Activated CD4-positive, alpha-beta T cell treated with anti-CD3 and anti-CD28 coated beads, Interleukin-2, amount 50 U/mL, for 4 hours (primary cell): ENCODE measurements at regions not wholly inside any gene's neighbourhood (a gene's known extent, or its start where the extent isn't known, plus 50 kb on each side); places are given as distances from the start of the nearest gene placed in this dataset.

Source experiments
- DNase-seq, 2 experiments: peaks; one replicate each; pipeline ENCODE4 v3.0.0-alpha.2; 2020

DNA sequence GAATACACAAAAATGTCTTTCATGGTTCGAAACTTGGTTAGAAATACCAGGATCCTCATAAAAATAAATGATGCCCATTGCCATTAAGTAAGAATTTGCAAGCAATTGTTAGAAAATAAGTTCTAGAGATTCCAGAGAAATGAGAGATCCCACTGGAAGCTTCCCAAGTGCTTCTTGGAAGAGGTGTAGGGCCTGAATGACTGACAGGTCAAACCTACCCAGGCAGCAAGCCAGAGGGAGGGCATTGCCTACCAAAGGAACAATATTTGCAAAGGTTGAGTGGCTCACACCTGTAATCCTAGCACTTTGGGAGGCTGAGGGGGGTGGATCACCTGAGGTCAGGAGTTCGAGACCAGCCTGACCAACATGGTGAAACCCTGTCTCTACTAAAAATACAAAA is 777.0 kb upstream of the WWC1 start:
- no peak for DNase-seq

DNA sequence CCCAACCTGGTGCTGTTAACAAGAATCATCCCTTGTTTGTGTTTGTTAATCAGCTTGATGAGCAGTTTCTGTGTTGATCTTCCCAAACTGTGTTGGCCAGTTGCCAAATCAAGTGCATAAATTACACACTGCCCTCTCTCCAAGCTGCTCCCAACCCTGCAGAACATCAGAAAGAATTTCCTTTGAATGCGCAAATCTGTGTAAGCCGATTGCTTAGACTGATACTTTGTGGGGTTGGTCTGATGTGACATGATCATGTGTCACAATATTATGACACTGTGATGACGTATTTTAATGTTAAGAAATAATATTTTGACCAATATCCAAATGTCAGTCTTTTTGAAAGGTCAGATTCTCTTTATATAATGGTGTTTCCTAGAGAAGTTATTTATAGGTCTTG is 766.4 kb upstream of the WWC1 start:
- no peak for DNase-seq

DNA sequence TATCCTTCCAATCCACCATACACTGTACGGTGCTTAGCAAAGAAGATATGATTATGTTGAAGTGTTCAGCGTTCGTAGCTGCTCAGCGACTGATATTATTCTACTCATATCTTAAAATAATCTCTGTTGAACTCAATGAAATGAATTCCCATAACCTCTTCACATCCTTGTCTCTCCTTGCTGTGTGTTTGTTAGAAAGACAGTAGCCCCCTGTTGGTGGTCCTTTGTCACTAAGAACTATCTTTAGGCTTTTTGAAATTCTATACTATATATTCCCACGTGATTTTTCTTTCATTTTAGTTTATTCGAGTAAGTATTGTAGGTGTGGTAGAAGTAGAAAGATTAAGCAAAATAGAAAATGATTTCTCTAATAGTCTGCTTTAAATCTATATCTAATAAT is 762.8 kb upstream of the WWC1 start:
- no peak for DNase-seq

DNA sequence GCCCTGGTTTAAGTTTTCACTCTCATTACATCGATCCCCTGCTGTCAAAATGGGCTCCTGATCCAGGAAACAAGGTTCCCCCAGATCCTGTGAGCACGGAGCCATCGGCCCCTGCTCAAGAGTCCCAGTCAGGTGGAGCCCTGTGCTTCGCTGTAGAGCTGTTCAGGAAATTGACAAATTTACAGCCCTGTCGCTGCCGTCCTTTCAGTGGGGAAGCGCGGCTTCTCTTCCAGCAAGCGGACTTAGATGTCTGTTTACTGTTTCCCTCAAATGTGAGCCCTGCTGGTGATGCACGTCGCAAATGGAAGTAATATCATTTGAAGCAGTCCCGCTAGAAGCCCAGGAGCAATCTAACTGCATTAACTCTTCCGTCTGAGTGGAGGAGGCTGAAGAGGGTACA is 760.9 kb upstream of the WWC1 start:
- DNase-seq: no peak

DNA sequence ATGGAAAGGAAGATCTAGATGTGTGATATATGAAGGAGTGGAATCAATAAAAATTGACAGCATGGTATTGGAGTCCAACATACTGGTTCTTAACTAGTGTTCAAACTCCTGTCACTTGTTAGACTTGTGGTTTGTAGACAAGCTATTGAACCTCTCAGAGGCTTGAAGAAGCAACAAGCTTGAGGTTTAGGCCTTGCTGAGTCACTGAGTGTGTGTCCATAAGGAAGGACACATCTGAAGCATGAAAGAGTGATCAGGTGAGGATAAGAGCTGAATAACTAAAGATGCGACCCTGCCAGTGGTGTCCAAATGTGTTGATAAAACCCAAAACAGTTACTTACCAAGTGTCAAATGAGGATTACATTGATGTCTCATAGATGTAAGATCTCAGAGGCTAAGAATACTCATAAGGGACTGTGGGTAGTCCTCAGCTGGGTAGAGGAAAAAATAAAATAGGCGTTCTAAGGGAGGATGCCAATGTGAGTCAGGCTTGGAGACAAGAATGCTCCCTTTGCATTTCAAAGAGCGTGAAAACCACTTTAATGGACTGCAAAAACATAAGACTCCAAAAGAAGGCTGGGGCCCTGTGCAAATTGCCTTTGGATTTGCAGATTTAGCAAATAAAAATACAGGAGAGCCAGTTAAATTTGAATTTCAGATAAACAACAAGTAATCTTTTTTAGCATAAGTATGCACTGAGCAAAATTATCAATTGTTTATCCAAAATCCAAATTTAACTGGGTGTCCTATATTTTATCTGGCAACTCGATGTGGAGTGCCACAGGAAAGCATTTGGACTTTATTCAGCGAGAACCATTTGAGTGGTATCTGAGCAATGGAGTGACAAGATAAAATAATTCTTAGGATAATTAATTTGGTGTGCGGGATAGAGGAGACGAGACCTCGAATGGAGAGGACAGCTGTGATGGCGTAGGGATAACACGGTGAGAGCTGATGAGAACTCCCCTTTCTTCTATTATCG is 757.3 kb upstream of the WWC1 start:
- no peak for DNase-seq

DNA sequence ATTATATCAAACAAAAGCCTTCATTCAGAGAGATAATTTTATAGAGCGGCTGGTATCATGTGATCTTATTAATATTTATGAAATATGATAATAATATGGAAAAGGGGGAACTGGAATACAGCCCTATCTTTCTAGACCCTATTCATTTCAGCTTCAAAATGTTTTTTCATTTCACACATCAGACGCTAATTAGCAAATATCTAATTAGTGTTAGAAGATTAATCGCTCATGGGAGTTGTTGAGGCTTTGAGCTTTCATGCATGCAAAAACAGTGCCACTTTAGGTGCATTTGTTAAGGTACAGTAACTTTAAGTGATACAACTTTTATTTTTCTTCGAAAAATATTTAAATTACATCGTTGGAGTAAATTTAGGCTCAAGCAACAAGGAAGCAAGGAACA is 751.7 kb upstream of the WWC1 start:
- no peak for DNase-seq

DNA sequence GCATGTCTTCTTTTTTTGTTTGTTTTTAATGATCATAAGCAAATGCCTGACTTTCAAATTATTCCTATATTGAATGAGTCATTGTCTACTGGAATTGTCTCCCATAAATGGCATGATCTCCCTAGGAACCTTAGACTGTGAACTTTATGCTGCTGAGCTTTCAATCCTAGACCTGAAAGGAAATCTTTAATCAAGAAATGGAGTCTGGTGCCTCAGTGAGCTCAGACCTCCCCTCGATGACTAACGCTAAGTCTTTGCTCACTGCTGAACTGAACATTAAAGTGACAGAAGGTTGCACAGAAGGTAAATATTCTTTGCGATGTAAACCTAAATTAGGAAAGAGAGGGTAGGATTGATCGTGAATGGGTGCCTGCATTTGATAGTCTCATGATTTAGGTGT is 745.2 kb upstream of the WWC1 start:
- no peak for DNase-seq

DNA sequence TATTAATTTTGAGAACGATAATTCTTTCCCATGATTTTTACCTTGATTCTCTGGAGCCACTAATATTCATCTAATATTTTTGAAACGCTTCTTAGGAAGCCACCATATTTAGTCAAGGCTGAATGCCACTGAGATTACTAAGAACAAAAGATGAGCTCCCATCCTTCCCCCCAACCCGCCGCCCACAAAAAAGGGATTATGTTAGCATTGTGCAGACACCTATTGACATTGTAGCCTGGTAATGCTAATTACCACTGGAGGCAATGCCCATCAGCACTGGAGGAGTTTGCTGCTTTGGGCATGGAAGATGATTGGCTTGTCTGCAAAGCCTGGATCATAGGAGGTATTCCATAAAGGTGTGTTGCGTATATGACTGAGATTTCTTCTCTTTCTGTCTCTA is 739.1 kb upstream of the WWC1 start:
- no peak for DNase-seq

DNA sequence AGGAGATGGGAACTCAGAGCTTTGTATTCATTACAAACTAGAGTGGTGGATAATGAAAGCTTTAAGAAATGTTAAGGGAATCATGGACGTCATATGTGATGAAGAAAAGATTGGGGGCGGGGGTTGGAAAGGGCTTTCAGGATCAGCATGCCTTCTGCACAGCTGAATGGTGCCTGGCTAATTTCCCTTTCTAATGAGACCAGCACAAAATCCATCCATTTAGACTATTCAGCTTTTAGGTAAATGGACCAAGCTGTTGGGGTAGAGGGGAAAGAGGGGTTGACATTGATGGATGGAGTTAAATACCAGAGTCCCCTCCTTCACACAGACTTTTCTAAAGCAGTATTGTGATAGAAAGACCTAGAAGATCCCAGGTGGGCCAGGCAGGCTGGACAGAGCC is 737.9 kb upstream of the WWC1 start:
- no peak for DNase-seq

DNA sequence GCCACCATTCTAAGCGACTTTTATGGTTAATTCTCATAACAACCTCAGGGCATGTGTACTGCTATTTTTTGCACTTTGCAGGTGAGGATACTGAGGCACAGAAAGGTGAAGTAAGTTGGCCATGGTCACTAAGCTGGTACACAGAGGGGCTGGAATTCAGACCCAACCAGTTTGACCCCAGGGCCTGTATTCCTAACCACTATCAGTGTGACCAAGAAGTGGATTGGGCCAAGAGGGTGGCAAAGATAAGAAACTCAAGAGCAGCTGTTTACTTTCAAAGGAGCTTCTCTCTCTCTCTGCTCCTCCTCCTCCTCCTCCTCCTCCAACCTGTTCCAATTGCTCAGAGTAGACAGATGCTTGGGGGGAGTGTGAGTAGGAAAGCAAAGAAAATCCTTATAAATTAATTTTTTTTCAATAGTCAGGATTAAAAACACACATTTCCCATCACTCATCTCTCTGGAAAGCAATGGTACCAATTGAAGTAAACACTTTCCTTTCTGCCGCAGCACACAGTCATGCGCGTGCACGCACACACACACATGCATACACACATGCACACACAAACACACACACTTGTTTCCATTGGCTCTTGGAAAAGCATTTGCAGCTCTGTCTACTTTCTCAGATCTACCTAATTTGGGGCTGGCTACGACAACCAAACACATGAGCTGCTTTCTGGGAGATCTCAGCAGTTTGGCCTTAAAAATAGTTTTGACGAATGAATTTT is 736.7 kb upstream of the WWC1 start:
- DNase-seq: no peak

DNA sequence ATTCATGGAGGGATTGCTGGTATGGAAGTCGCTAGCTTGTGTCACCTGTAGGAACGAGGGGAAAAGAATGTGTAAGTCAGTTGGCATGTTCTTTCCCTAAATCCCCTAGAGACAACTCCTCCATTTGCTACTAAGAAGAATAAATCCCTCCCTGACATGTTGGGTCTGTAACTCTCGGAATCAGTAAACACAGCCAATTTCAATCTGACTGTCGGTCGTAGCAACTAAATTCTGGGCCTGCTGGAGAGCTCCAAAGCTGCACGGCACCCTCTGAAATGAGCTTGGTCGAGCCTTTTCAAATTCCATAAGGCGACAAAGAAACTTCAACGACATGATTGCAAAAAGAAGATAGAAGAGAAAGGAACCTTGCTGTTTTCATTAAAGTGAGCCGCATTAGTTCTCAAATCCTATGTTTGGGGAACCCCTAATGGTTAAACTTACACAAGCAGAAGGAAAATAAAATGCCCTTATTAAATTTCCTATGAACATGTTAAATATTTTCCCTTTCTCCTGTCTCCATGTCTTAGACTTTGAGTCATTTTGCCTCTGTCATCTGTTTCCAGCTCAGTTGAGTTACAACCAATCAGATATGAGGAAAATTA is 735.8 kb upstream of the WWC1 start:
- no peak for DNase-seq

DNA sequence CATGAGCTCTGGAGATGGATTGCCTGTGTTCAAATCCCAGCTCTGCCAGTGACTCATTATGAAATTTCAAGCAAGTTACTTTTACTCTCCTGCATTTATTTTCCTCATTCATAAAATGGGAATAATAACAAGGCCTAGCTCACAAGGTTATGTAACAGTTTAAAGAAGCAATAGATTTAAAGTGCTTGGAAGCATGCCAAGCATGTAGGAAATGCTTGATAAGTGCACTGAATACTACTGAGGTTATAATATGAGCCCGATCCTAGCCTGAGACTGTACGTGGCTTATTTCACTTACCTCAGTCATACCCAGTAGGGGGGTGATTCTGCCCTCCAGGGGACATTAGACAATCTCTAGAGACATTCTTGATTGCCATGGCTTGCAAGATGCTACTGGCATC is 734.1 kb upstream of the WWC1 start:
- DNase-seq: no peak

DNA sequence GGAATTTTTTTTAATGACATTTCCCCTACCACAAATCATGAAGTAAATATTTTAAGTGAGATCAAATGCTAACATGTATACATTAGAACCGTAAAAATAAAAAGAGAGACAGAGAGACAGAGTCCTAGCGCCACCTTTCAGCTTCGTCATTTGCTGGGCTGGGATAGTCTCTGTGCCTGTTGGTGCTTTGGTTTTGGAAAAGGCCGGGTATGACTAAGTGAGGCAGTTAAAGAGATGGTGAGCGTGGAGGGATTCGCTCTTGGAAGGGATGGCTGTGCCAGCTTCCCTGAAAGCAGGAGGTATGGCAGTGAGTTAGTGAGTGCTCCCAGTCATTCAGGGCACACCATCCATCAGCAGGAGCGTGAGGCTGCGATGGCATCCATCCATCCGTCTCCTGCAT is 729.6 kb upstream of the WWC1 start:
- DNase-seq: no peak

DNA sequence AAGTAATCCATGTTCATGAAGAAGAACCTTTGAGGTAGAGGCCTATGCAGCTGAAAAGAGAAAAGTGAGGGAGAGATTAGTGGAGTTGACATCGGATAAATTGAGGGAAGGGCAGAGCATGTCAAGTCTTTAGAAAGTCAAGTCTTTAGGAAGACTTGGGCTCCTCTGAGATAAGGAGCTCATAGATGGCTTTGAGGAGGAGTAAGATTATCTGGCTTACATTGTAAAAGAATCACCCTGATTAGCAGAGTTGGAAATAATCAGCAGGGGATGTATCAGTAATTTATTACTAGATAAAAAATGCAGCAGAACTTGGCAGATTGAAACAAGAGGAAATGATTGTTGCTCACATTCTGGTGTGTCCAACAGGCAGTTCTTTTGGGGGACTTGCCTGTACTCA is 727.2 kb upstream of the WWC1 start:
- DNase-seq: no peak

DNA sequence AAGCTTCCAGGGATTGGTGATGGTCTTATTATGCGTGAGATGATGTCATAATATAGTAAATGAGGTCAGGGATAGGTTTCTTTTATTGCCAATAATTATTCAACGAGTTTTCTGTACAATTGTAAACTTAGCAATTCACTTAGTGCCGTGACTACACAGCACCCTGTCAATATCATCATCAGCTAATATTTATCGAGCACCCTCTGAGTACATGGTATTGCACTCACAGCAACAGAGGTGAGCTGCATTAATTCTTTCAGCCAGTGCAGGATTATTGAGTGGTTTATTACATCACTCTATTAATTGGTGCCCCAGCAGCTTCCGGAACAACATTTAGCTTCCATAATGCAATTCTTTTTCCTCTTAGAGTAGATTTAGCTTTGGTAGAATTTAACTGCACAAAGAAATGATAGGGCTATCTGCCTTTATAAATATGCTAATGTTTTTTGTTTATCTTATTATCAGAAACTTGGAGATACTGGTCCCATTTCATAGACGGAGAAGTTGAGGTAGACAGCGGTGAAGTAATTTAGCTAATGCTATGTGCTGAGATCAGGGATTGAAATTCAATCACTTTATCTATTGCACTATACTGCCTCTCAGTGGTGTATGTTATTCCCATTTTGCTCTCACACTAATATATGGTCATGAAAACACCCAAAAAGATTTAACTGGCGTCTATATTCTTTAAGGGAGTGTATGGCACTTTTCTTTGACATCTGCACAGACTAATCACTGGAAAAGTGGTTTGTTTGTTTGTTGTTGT is 726.1 kb upstream of the WWC1 start:
- no peak for DNase-seq

DNA sequence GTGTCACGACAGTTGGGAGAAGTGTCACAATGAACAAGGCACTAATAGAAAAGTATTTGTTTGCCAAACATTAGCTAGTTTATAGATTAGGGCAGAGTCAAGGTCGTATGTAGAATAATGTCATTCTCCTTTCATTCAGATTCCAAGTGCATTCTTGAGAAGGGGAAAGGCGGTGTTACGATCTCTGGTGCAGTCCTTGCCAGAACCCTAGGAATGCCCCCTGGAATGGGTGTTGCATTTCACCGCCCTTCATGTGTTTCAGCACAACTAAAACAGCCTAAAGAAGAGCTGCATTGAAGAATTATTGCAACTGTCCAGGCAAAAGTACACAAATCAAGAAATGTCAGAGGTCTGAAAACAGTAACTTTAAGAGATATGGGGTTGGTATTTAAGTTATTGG is 721.0 kb upstream of the WWC1 start:
- no peak for DNase-seq

DNA sequence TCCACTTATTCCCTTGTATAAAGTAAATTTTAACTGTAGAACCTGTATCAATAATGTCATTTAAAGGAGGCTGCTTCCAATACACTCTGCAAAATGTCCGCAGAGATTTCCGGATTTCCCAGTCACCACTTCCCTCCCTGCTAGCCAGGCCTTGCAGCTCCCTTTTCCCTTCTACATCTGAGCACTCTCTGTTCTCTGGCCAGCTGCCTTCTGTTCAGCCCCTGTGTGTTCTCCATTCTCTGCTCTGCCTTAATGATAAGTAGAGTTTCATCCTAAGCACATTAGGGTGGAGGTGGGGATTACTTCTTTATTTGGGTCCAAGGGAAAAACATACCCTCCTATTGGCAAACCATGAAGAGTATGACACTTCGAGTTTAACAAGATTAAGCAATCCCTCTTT is 719.6 kb upstream of the WWC1 start:
- no peak for DNase-seq

DNA sequence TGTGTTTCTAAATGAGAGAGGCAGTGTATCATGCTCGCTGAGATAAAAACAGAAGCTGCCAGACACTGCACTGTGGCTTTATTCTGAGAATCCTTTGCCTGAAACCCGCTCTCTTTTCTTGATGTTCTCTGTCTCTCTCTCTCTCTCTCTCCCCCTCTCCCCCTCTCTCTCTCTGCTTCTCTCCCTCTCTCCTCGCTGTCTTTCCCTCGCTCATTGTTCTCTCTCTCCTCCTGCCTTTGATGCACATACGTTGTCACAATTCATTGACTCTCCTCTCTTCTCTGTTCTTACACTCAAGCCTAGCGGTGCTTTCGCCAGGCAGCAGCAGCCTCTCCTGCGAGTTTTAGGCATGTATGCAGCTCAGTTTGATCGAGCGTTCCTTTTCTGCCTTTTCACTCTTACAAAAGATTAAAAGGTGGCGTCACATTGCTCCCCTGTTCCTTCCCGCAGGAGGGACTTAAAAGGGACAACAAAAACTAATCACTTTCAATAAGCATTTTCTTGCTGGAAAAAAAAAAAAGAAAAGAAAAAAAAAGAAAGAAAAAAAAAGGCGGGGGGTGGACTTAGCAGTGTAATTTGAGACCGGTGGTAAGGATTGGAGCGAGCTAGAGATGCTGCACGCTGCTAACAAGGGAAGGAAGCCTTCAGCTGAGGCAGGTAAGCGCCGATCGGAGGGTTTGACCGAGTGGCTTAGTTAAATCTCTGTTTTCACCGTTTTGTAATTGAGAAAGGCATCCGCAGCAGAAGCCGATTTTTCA is 717.9 kb upstream of the WWC1 start:
- no peak for DNase-seq

DNA sequence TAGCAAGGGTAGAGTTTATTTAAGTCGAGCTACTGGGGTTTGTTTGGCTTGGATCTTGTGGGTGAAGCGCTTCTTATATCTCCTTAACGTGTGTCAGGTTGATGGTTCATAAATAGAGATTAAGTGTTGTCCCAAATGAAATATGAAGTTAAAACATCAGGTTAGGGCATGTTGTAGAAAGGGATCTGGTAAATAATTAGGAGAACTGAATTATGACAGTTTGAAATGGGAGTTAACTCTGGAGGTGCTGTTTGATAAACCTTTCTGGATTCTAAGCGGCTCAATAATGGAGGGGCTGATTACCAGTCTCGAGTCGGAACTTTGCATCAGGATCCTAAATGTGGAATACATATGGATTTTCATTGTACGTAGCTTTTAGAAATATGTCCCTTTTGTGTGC is 717.0 kb upstream of the WWC1 start:
- DNase-seq: no peak

DNA sequence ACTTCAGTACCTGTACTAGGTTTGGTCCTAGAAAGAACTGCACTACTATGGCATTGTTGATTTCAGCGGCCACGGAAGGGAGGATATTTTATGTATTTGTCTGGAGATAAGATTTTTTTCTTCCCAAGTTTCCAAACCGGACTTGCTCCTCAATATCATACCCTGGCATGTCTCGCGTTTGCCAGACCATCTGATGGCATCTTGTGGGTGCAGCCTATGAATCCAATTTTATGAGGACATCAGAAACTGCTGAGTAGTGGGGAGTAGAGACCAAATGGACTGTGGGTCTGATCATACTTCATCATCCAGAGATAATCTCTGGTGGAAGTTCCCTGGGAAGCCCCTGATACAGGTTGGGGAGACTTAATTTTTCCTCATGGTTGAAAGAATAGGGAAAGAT is 716.1 kb upstream of the WWC1 start:
- no peak for DNase-seq

DNA sequence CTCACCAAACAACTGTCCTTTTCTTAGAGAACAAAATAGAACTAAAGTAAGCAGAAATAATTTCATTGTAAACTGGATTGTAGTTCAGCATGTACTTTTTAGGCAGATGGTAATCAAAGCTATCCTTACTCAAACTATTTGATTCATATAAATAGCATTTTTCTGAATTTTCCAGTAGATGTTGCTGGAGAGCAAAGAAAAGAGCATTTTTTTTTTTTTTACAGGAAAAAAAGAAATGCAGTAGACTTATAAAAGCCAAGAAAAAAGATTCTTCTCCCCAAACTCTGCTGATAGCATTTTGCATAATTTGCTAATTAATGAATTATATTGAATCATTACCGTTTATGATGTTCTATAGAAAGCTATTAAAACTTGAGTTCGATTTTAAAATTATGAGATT is 715.3 kb upstream of the WWC1 start:
- DNase-seq: no peak

DNA sequence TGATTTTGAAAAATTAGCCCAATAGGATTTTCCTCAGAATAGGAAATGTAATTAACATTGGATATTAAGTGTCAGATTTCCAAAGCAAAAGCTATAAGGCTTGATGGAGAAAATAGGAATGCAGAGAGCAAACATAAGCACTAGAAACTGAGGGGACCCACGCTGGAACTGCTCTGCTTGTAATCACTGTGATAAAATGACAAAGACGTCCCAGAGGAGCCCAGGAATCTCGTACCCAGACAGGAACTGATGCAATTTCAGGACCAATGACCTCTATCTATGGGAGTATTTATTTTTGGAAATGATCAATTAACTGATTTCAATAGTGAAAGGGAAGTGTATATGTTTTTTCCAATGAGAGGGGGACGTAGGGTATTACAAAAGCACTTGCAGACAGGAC is 714.5 kb upstream of the WWC1 start:
- no peak for DNase-seq
